GM12878 (cell line): ENCODE measurements at regions not wholly inside any gene's neighbourhood (a gene's known extent, or its start where the extent isn't known, plus 50 kb on each side); places are given as distances from the start of the nearest gene placed in this dataset.

Experiments
- ATAC-seq: fragments of 200-7000 bp; cut with Tn5 transposase; 3 replicates; pipeline ENCODE4 v1.9.1; 2020; ENCODE audit warnings: mild to moderate bottlenecking, moderate library complexity
- BruUV-seq: library from RNA; stranded (reverse); fragments of 400-500 nt; replicated peaks from 2 replicates; lab custom pipeline; 2021; lab: Mats Ljungman, UMichigan
- CTCF ChIA-PET: fragments of 300-600 bp; sonication (Branson Sonifier 250); formaldehyde crosslinking; extraction: SDS; loops from one replicate; lab custom pipeline; 2021; ENCODE audit warnings: inconsistent platforms; lab: Yijun Ruan, JAX
- POLR2A ChIA-PET: fragments of 350-600 bp; formaldehyde crosslinking; extraction: SDS; loops from one replicate; lab custom pipeline; 2021; ENCODE audit warnings: inconsistent platforms; lab: Charles Lee
- RAD21 ChIA-PET: fragments of 300-600 bp; sonication (Branson Sonifier 250); formaldehyde crosslinking; loops from one replicate; lab custom pipeline; 2023; ENCODE audit warnings: antibody characterized with exemption; ENCODE audit not compliant: unreplicated experiment; lab: Charles Lee
- SMC1A ChIA-PET: fragments of 300-600 bp; sonication (Branson Sonifier 250); formaldehyde crosslinking; loops from one replicate; lab custom pipeline; 2023; ENCODE audit not compliant: unreplicated experiment, uncharacterized antibody; lab: Charles Lee
- DNase-seq: peaks from one replicate; pipeline ENCODE4 v3.0.0-alpha.2; 2011; ENCODE audit warnings: low read depth, low spot score
- FAIRE-seq: peaks from 3 replicates; lab custom pipeline; 2011; peaks lifted over from hg19 to GRCh38; lab: Jason Lieb, UNC
- H2AFZ ChIP-seq: 2 replicates; pipeline ENCODE4 v1.6.0; 2011; ENCODE audit warnings: low read depth, low read length, control low read depth; ENCODE audit not compliant: control insufficient read depth
- H3K27ac ChIP-seq: 2 replicates; pipeline ENCODE4 v1.5.1; 2011; ENCODE audit warnings: control low read depth; ENCODE audit not compliant: control insufficient read depth, insufficient read depth
- H3K27me3 ChIP-seq, 2 experiments: replicated peaks in 1 of 2; 2 replicates each; pipeline versions ENCODE4 v1.6.0 to v1.6.1; 2011; ENCODE audit warnings: low read length in 1 of 2; ENCODE audit not compliant: control insufficient read depth in 2 of 2, insufficient read depth in 2 of 2
- H3K36me3 ChIP-seq, 2 experiments: 2 replicates each; pipeline ENCODE4 v1.5.1; 2011; ENCODE audit warnings: low read length in 1 of 2; ENCODE audit not compliant: control insufficient read depth in 2 of 2, insufficient read depth in 2 of 2
- H3K4me1 ChIP-seq: 2 replicates; pipeline ENCODE4 v1.6.1; 2011; ENCODE audit warnings: mild to moderate bottlenecking, low read length, moderate library complexity, mixed read lengths; ENCODE audit not compliant: control insufficient read depth, insufficient read depth
- H3K4me2 ChIP-seq: 2 replicates; pipeline ENCODE4 v1.6.0; 2011; ENCODE audit warnings: control low read depth; ENCODE audit not compliant: control insufficient read depth, insufficient read depth
- H3K4me3 ChIP-seq: fragments of 200-600 bp; sonication (generic); 2 replicates; pipeline ENCODE4 v1.5.1; 2016
- H3K79me2 ChIP-seq: 2 replicates; pipeline ENCODE4 v1.6.0; 2011; ENCODE audit warnings: low read length; ENCODE audit not compliant: control insufficient read depth, insufficient read depth
- H3K9ac ChIP-seq: 2 replicates; pipeline ENCODE4 v1.8.0; 2011; ENCODE audit warnings: low read length, control low read depth, mixed read lengths; ENCODE audit not compliant: control insufficient read depth, insufficient read depth
- H3K9me3 ChIP-seq: replicated peaks from 3 replicates; pipeline ENCODE4 v1.5.1; 2011; ENCODE audit warnings: mild to moderate bottlenecking, low read length; ENCODE audit not compliant: control insufficient read depth, insufficient read depth
- H4K20me1 ChIP-seq: 2 replicates; pipeline ENCODE4 v1.6.0; 2011; ENCODE audit not compliant: control insufficient read depth, insufficient read depth
- BHLHE40 ChIP-seq, 2 experiments: fragments of 450-650 bp in 1 of 2; IDR thresholded peaks; 2 replicates each; pipeline ENCODE4 v1.6.1; 2011 to 2017; ENCODE audit warnings: low read depth in 2 of 2, borderline replicate concordance in 1 of 2, improper control_type of control experiment in 1 of 2, low read length in 1 of 2, mild to moderate bottlenecking in 1 of 2
- CEBPB ChIP-seq, 2 experiments: fragments of 150-350 bp in 1 of 2; IDR thresholded peaks; 2 replicates each; pipeline ENCODE4 v1.6.1; 2012 to 2014; ENCODE audit warnings: low read depth in 2 of 2, low read length in 2 of 2, borderline replicate concordance in 1 of 2, inconsistent platforms in 1 of 2
- EED ChIP-seq: sonication (generic); IDR thresholded peaks from 2 replicates; pipeline ENCODE4 v1.6.1; 2016; ENCODE audit warnings: antibody characterized with exemption, low read depth
- ESRRA ChIP-seq: IDR thresholded peaks from 2 replicates; pipeline ENCODE4 v1.6.1; 2012; ENCODE audit warnings: mild to moderate bottlenecking, low read length, improper control_type of control experiment
- IRF3 ChIP-seq: fragments of 450-650 bp; IDR thresholded peaks from 2 replicates; pipeline ENCODE4 v1.6.1; 2014; ENCODE audit warnings: mild to moderate bottlenecking
- MYC ChIP-seq: IDR thresholded peaks from 2 replicates; pipeline ENCODE4 v1.6.1; 2011; ENCODE audit warnings: mild to moderate bottlenecking, low read length, moderate library complexity, inconsistent platforms; ENCODE audit not compliant: insufficient read depth, insufficient replicate concordance, insufficient read length, severe bottlenecking
- NFYA ChIP-seq: IDR thresholded peaks from 2 replicates; pipeline ENCODE4 v1.6.1; 2011; ENCODE audit warnings: low read depth, mild to moderate bottlenecking, low read length, improper control_type of control experiment, borderline replicate concordance
- POLR2AphosphoS2 ChIP-seq: IDR thresholded peaks from 2 replicates; pipeline ENCODE4 v1.6.1; 2011; ENCODE audit warnings: low read depth, mild to moderate bottlenecking, low read length, improper control_type of control experiment, moderate library complexity
- PRDM15 ChIP-seq: fragments of 450-650 bp; formaldehyde crosslinking; IDR thresholded peaks from 2 replicates; pipeline ENCODE4 v1.4.0; 2020; ENCODE audit warnings: mild to moderate bottlenecking, moderate library complexity
- WGBS: methylation state at CpG from one replicate; pipeline ENCODE4 v1.1.6; 2016; ENCODE audit warnings: low lambda C conversion rate; ENCODE audit not compliant: insufficient replicate concordance, insufficient coverage; ENCODE audit errors: missing lambda C conversion rate; 5-methylcytosine and 5-hydroxymethylcytosine counted together
- in situ Hi-C: fragments of 300-500 bp; cut with MboI; formaldehyde crosslinking; loops from 9 replicates; pipeline ENCODE4 v1.14.3; 2018; ENCODE audit warnings: mixed read lengths
- intact Hi-C: fragments of 100-400 bp; cut with micrococcal nuclease; formaldehyde crosslinking; loops from one replicate; pipeline ENCODE4 v1.14.2; 2022; ENCODE audit not compliant: unreplicated experiment

GRCh38 chr22:48507171-48507570 lies 1320.5 kb downstream of the BRD1 start:
- POLR2A ChIA-PET = no interaction called here
- Histone ChIP-seq H3K4me1 (no peaks in the 10 kb centered on the region), H3K9ac (no peak overlapping the region), H4K20me1 (no peaks in the 10 kb centered on the region), H3K4me2 (no peak overlapping the region), H3K4me3 (no peak overlapping the region), H2AFZ (no peak overlapping the region), H3K36me3 (no peaks in the 10 kb centered on the region; a peak in 1 of 4 replicates), H3K27me3 (no peaks in the 10 kb centered on the region), H3K79me2 (no peaks in the 10 kb centered on the region), H3K27ac (no peak overlapping the region), H3K9me3 (no peaks in the 10 kb centered on the region; the same call in 2 of the 3 replicates)
- DNase-seq (no peak), FAIRE-seq (no peak), ATAC-seq (no peak)
- WGBS = 28% methylated on average over 9 of the region's 9 CpGs
- RAD21 ChIA-PET = no interaction called here
- intact Hi-C loops = no loop called here
- CTCF ChIA-PET = no interaction called here
- SMC1A ChIA-PET = no interaction called here
- in situ Hi-C loops = no loop called here
- BruUV-seq = no TSS peak
- TF ChIP-seq MYC (no peak), CEBPB (IDR thresholded peaks at IDR 0.05; ENCODE audit: borderline replicate concordance in 1 of 2, low read depth in 2 of 2, low read length in 2 of 2) (no peak), PRDM15 (no peak), NFYA (no peak), EED (no peak), BHLHE40 (IDR thresholded peaks at IDR 0.05; ENCODE audit: borderline replicate concordance in 1 of 2, low read depth in 2 of 2, low read length in 1 of 2) (no peak), POLR2AphosphoS2 (no peak), IRF3 (no peak), ESRRA (no peak)
